GM19372 (cell line): ENCODE measurements at regions not wholly inside any gene's neighbourhood (a gene's known extent, or its start where the extent isn't known, plus 50 kb on each side); places are given as distances from the start of the nearest gene placed in this dataset.
"Not testable (repeated sequence)": the region's sequence is repeated elsewhere in the genome, so short reads cannot be mapped to it uniquely, and the experiment has no call there.

Experiments
- ATAC-seq: cut with Tn5 transposase; IDR thresholded peaks from one replicate; pipeline ENCODE4 v1.9.1; 2021; ENCODE audit warnings: mild to moderate bottlenecking, low read depth, moderate library complexity; ENCODE audit not compliant: unreplicated experiment

DNA sequence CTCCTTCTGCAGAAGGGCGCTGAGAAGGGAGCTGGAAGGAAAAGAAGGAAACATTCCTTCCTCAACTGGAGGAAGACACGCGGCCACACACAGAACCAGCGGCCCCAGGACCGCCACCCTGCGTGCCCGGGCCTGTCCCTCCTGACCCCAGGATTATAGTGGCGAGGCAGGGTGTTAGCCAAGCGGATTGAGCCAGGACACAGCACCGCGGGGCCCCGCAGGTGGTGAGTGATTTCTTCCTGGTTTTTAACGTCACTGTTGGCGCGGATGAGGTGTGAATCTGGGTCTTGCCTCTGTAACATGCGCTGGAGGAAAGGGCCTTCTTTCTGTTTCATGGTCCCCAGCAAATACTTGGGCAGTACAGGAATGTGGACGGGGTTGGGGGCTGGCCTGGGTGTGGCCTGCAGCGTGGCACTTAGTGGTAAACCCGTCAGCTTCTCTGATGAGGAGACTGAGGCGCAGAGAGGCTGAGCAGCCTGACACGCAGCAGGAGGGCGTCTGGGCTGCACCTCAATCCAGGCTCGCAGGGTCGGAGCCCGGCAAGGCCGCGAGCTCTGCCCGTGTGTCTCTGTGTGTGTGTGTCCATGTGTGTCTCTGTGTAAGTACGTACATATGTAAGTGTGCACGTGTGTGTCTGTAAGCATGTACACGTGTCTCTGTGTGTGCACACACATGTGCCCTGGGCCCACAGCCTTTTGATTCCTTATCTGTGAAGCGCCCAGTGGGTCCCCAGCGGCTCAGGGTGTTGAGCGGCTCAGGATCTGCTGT is 158.4 kb upstream of the ZNF469 start:
- ATAC-seq, result not testable (repeated sequence)

DNA sequence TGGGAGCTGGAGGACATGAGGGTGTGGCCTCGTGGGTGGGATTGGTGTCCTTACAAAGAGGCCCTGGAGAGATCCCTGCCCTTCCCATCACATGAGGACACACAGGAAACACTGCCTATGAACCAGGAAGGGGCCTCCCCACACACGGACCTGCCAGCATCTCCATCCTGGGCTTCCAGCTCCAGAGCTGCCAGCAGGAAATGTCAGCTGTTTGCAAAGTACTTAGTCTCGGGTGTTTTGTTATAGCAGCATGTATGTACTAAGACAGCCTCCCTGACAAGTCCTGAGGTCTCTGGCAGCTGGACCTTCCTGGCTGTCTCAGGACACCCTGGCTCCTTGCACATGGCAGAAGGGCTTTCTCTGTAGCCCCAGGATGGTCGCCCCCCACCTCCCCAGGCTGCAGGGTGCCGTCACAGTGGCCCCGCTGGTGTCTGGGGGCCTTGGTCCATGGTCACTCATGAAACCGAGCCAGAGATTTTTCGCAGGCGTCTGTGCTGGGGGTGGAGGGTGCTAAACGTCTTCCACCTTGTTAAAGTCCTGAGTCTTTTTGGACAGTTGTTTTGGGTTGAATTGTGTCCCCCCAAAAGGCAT is 157.0 kb upstream of the ZNF469 start:
- ATAC-seq, result not testable (repeated sequence)

DNA sequence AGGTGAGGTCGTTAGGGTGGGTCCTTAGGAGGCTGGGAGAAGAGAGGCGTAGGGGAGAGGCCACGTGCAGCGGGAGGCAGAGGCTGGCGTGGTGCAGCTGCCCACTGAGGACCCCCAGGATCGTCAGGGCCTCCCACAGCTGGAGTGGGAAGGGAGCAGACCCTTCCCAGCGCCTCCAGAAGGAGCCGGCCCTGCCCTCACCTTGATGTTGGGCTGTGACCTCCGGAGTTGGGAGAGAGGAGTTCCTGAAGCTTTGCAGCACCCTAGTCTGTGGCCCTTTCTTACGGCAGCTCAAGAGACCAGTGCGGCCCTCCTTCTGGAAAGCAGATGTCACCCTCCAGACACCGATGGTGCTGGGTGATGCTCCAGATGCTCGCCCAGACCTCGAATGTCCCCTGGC is 156.5 kb upstream of the ZNF469 start:
- not testable (repeated sequence) for ATAC-seq

DNA sequence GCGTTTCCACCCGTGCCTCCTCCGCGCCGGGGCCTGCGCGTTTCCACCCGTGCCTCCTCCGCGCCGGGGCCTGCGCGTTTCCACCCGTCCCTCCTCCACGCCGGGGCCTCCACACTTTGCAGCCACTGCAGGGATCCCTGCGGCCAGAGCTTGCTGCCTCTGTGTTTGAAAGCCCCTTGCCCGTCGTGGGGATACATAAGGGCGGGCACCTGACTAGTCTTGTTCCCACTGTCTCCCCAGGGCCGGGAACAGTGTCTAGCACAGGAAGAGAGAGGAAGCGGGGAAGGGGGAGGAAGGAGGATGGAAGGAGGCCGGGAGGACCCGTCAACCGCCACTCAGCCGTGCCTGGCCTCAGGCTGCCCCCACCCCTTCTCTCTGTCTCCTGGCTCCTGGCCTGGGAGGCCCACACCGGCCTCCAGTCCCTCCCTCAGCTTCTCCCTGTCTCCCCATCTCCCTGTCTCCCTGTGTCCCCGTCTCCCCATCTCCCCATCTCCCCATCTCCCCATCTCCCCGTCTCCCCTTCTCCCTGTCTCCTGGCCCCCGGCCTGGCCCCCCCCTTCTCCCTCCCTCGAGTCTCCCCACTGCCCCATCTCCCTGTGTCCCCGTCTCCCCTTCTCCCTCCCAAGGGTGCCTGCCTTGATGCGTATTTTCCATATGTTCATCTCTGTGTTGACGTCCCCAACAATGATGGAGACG is 155.6 kb upstream of the ZNF469 start:
- not testable (repeated sequence) for ATAC-seq

DNA sequence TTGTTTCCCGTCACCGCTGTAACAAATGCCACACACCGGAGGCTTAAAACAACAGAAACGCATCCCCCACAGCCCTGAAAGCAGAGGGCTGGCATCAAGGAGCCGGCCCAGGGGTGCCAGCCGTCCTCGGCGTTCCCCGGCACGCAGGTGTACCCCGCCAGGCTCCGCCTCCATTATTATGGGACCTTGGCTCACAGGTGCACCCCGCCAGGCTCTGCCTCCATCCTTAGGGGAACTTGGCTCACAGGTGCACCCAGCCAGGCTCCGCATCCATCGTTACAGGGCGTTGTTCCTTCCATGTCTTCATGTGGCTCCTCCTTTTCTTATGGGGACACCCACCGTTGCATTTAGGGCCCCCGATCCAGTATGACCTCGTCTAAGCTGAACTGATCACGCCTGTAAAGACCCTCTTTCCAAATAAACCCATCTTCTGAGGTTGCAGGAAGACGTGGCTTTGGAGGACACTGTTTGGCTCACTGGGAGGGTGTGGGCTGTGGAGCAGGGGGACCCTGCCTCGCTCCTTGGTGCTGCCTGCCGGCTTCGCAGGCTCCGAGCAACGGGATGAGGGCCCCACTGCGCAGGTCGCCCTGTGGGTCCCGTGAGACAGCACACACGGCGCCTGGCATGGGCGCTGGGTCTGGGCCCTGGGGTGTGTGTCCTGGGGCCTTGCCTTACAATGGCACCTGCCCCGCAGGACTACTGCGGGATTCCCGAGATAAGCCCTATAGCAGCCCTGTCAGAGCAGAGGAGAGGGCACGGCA is 154.9 kb upstream of the ZNF469 start:
- ATAC-seq, result not testable (repeated sequence)

DNA sequence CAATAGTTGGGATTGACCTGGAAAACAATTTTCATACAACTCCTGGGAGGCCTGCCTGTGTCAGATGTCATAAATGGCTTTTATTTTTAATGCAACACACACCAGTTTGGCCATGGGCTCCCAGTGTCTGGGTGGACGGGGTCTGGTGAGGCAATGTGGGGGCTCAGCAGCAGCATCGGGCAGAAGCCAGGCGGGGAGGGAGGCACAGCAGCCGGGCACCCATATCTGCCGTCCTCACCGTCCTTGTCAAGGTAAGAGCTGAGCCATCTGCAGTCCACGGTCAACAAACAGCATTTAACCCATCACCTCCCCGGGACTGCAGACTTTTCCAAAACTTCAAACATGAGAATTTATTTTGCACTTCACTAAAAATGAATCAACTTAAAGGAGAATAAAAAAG is 154.0 kb upstream of the ZNF469 start:
- ATAC-seq, result not testable (repeated sequence)

DNA sequence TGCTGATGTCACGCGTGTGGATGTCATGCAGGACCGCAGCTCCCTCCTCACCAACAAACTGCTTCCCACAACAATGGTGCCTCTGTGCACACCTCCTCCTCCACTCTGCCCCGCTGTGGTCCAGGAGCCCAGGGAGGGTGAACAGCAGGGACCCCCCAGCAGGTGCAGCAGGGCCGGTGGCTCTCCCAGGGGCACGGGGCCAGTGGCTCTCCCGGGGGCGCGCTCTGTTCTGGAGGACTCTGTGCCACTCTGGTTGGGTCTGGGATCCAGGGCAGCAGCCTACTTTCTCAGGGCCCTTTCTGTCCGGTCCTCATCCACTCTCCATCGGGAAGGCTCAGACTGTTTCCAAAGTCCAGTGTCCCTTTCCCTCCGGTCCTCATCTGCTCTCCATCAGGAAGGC is 153.0 kb upstream of the ZNF469 start:
- ATAC-seq, result not testable (repeated sequence)

DNA sequence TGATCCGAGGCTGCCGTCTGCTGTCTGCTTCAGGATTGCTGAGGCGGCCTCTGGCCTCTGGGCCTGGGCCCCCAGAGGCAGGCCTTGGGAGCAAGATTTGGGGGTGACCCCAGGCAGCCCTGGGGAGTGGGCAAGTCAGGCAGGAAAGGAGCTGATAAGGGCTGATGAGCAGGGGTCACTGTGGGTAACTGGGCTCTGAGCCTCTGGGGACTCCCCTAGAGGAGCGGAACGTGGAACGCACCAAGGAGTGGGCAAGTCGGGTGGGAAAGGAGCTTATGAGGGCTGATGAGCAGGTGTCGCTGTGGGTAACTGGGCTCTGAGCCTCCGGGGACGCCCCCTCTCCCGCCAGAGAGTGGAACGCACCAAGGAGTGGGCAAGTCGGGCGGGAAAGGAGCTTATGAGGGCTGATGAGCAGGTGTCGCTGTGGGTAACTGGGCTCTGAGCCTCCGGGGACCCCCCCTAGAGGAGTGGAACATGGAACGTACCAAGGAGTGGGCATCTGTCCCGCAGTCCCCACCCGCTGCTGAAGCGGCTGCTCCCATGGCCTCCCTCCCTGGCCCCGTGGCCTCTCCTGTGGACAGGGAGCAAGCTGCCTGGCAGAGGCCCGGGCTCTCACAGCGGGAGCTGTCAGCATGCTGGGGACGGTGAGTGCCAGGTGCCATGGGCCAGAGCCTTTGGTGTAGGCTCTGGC is 152.3 kb upstream of the ZNF469 start:
- ATAC-seq, result not testable (repeated sequence)

DNA sequence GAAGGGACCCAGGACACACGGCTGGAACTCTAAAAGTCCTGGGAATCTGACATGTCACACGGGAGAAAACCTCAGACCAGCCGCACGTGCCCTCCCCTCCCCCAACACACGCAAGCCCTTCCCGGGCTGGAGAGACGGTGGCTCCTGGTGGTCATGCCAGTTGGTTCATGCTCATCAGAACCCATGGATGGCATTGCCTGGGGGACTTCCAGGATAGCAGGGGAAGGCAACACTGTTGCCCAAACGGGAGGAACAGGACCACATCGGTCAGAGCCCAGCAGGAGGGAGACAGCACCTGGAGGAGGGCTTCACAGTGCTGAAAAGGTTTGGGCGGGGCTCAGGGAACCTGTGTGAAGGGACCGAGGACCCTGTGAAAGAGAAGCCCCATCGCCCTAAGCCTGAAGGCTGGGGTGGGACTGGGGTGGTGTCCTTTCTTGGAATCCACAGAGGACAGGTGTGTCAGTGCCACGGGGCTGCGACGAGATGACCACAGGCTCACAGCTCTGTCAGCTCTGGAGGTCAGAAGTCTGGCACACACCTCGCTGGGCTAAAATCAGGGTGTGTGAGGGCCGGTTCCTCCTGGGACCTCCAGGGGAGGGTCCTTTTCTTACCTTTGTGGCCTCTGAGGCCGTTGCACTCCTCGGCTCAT is 151.7 kb upstream of the ZNF469 start:
- not testable (repeated sequence) for ATAC-seq

DNA sequence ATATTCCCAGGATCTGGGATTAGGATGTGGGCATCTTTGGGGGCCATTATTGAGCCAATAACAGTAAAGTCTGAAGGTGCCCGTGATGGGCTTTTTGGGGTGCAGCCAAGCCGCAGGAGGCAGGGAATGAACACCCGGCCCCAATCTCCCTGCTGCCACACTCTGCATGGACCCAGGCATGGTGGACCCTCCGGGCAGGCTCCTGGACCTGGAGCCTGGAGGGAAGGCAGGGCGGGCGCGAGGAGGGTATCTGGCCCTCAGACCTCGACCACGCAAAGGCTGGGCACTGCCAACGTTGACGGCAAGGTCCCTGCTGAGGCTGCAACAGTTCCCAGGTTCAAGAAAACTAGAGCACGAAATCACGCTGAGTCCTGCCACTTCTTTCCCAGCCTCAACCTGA is 150.9 kb upstream of the ZNF469 start:
- not testable (repeated sequence) for ATAC-seq

DNA sequence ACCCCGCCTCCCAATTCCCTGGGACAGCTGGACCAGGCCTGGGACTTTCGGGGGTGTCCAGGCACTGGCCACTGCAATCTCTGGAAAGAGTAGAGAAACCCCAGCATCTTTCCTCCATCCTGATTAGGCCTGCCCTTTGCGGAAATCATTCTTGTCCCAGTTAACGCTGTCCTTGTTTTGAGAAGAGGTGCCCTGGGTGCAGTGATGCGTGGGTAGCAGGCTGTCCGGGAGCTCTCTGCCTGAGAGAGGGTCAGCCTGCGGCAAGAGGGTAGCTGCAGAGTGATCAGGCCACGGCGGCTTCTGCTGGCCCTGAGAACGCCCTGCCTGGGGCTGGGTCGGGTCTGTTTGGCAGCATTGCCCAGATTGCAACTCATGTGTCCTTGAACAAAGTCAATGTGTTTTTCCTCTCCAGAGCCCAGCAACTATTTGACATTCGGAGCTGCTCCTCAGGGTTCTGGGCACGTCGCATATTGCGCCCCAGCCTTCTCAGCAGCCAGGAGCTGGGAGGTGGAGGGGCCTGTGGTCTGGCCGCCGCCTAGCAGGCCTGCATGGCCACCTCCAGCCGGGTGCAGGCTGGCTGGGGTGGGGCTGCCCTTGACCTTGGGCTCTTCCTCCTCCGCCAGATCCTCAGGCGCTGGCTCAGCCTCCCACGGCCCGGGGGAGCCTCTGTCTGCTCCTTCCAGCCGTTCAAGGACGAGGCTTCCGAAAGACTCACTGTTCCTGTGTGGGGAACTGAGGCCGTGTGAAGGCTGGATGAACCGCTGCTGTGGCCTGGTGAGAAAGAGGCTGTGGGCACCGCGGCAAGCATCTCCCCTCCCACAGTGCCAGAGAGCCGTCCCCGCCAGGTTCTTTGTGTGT is 150.1 kb upstream of the ZNF469 start:
- not testable (repeated sequence) for ATAC-seq

DNA sequence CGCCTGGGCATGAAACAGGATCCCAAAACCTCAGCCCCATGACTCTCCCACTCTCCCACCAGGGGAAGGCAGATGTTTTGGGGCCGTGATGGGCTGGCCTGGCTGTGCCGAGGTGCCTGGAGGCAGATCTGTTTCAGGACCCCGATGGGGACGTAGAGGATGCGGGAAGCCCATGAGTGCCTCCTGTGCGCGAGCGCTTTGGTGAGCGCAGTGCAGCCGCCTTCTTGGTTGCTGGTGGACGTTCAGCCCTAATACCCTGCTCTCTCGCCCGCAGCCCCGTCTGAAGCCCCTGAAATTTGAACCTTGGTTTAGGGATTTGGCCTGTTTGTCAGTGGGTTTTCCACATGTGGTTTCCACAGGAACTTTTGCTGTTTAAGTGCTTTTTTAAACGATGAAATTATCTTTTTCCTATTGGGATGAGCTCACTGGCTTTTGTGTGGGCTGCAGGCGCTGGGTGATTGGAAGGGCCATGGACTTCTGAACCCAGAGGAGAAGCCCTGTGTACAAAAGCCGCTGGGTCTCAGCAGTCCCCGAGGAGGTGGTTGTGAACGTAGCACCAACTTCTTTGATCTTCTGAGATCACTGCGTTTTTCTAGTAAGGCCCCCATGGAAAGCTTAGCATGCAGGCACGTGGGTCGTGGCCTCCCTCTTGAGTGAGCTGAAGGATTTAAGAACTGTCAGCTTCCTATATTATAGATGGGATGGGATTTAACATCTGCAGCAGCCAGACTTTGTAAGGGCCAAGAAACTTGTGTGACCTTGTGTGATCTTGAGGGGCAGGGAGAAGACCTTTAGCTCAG is 148.9 kb upstream of the ZNF469 start:
- ATAC-seq, result not testable (repeated sequence)

DNA sequence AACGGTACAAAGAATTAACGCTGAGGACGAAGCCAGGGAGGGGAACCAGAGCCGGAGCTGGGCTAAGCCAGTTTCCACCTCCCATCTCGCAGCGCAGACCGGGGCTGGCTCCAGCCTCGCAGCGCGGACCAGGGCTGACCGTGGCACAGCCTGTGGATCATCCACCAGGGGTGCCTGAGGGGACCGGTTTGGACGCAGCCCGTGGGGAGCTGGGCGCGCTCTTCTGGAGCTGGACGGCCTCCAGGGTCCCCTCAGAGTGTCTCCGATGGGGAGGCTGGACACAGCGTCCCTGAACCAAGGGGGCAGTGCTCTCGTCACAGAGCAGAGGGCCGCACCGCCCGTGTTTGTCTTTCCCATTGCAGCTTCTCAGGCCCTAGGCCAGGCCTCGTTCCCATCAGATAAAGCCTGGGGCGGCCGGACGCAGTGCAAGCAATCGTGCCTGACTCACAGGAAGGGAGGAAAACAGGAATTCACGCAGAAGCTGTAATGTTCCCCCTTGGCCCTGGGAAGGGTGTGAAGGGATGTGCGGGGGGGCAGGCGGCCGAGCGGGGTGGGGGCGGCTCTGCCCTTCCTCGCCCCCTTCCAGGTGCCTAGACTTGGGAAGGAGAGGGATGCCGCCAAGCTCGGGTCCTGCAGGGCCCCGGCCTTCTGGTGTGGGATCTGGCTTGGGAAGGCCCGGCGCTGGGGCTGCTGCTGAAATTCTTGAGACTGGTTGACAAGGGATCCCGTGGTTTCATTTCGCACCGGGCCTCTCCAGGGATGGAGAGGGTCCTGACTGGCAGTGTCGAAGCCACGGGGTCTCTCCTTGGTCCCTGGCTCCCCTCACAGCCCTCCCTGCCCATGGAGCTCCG is 148.1 kb upstream of the ZNF469 start:
- ATAC-seq, result not testable (repeated sequence)

DNA sequence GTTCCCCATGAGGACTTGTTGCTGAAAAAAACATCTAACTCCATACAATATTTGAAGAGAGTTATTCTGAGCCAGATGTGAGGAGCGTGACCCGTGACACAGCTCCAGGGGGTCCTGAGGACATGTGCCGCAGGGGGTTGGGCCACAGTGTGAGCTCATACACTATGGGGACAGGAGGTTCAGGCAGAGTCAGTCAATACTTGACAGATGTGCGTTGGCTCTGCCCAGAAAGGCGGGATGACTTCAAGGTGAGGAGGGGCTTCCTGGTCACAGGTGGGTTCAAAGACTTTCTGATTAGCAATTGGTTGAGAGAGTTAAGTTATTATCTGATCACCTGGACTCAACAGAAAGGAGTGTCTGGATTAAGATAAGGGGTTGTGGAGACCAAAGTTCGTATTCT is 147.1 kb upstream of the ZNF469 start:
- ATAC-seq, result not testable (repeated sequence)

DNA sequence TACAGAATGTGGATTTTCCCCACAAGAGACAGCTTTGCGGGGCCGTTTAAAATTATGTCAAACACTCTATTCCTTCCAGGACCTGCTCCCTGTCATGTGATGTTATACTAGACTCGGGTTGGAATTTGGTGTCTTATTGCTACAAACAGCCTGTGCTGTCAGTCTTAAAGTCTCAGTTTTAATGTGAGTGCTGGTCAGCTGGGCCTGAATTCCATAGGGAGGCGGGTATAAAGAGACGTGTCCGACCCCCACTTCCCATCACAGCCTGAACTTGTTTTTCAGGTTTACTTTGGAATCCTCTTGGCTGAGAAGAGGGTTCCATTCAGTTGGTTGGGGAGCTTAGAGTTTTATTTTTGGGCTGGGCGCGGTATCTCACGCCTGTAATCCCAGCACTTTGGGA is 146.5 kb upstream of the ZNF469 start:
- not testable (repeated sequence) for ATAC-seq

DNA sequence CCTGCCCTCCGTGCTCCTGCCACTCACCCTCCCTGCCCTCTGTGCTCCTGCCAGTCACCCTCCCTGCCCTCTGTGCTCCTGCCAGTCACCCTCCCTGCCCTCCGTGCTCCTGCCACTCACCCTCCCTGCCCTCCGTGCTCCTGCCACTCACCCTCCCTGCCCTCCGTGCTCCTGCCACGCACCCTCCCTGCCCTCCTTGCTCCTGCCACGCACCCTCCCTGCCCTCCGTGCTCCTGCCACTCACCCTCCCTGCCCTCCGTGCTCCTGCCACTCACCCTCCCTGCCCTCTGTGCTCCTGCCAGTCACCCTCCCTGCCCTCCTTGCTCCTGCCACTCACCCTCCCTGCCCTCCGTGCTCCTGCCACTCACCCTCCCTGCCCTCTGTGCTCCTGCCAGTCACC is 145.4 kb upstream of the ZNF469 start:
- ATAC-seq, result not testable (repeated sequence)

DNA sequence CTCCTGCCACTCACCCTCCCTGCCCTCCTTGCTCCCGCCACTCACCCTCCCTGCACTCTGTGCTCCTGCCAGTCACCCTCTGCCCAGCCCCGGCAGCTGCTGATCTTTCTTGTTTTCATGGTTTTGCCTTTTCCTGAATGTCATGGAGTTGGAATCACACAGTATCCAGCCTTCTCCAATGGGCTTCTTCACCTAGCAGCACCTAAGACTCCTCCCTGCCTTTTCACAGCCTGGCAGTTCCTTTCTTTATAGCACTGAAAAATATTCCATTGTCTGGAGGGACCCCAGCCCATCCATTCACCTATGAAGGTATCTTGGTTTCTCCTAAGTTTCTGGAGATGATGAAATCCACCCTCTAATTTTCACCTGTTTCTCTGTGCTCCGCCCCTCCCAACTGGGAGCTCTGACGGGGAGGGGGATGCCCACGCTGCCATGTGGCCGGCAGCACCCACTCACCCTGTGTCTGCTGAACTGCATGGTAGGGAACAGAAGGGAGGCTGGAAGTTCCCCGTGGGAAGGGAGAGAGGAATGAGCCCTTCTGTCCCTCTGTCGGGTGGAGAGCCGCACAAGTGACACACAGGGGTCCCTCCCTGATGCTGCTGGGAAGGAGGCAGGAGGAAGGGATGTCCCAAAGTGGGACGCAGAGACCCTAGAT is 144.9 kb upstream of the ZNF469 start:
- ATAC-seq, result not testable (repeated sequence)
